Activated CD8-positive, alpha-beta T cell treated with anti-CD3 and anti-CD28 coated beads, Interleukin-2, amount 10 ng/mL, durations not matched to agents 7 days and 5 days (primary cell): ENCODE measurements at regions not wholly inside any gene's neighbourhood (a gene's known extent, or its start where the extent isn't known, plus 50 kb on each side); places are given as distances from the start of the nearest gene placed in this dataset.

ENCODE experiments used
- ATAC-seq: fragments of 150-1000 bp; cut with Tn5 transposase; one replicate; pipeline ENCODE4 v1.10.0; 2021; ENCODE audit warnings: moderate library complexity
- CTCF ChIA-PET: fragments of 350-600 bp; sonication (Branson Sonifier 250); formaldehyde crosslinking; loops from one replicate; lab custom pipeline; 2021; ENCODE audit warnings: antibody characterized with exemption; lab: Charles Lee
- POLR2A ChIA-PET: fragments of 350-600 bp; sonication (Branson Sonifier 250); formaldehyde crosslinking; loops from one replicate; lab custom pipeline; 2021; ENCODE audit warnings: antibody characterized with exemption; lab: Charles Lee
- DNase-seq: peaks from one replicate; pipeline ENCODE4 v3.0.0-alpha.2; 2020
- H3K27ac Mint-ChIP-seq: one replicate; pipeline ENCODE4 v1.8.0; 2021; ENCODE audit warnings: mild to moderate bottlenecking, mixed read lengths
- H3K27me3 Mint-ChIP-seq: one replicate; pipeline ENCODE4 v1.8.0; 2021; ENCODE audit warnings: low read depth, mixed read lengths
- H3K36me3 Mint-ChIP-seq: one replicate; pipeline ENCODE4 v1.8.0; 2021; ENCODE audit warnings: low read depth, mixed read lengths
- H3K4me1 Mint-ChIP-seq: one replicate; pipeline ENCODE4 v1.8.0; 2021; ENCODE audit warnings: low read depth, mixed read lengths
- H3K4me3 Mint-ChIP-seq: one replicate; pipeline ENCODE4 v1.8.0; 2021; ENCODE audit warnings: mild to moderate bottlenecking, mixed read lengths
- H3K9me3 Mint-ChIP-seq: one replicate; pipeline ENCODE4 v1.8.0; 2022; ENCODE audit warnings: mixed read lengths; ENCODE audit not compliant: insufficient read depth

DNA sequence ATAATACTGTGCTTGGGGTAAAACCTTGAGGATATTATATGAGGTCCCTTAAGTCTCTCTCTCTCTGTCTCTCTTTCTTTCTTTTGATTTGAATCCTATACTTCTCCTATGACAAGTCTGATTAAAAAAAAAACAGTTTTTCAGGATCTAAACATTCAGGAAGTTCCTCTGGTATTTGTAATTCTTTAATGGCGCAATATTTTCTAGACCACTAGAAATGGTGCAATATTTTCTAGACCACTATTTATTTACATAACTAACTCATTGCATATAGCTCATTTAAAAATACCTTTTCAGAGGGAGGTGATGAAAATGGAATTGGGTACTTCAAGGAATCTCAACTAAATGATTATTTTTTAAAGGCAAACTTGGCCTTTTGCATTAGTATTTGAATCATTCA is 1235.3 kb downstream of the GATA3 start:
- peaks cover 5% of the 10 kb centered on the region for H3K27me3 Mint-ChIP-seq
- H3K9me3 Mint-ChIP-seq: no peaks in the 10 kb centered on the region
- DNase-seq (no peak), ATAC-seq (no peak)
- ChIA-PET CTCF (interaction anchor here (0.8 kb wide), 1 partner anchor 13 kb away, joined by 3 read pairs; no protein-coding TSS in a partner anchor), POLR2A (no interaction called here)
- H3K36me3 Mint-ChIP-seq: no peaks in the 10 kb centered on the region
- no peak overlapping the region for H3K27ac Mint-ChIP-seq
- H3K4me1 Mint-ChIP-seq: peaks cover 10% of the 10 kb centered on the region
- H3K4me3 Mint-ChIP-seq: no peak overlapping the region

DNA sequence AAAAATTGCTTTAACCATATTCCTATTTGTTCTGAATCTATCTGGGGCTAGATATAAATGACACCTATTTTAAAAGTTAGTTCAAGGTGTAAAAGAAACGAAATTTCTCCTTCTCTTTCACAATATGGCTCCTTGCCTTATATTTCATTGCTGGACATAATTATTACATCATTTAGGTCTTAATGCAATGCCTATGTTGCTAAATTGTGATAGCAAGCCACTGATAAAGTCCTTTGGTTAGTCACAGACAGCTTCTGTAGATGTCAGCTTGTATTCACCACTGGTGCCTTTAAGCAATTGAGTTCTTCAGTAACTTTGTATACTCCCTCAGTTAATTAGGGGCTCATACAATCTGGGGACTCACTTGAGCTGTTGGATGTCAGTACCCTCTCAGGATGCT is 1236.6 kb downstream of the GATA3 start:
- Mint-ChIP-seq H3K4me1 (peaks cover 18% of the 10 kb centered on the region), H3K27me3 (peaks cover 5% of the 10 kb centered on the region), H3K36me3 (no peaks in the 10 kb centered on the region), H3K27ac (no peak overlapping the region), H3K4me3 (no peak overlapping the region), H3K9me3 (no peaks in the 10 kb centered on the region)
- POLR2A ChIA-PET: no interaction called here
- CTCF ChIA-PET: interaction anchor here (0.5 kb wide), 1 partner anchor 14 kb away, joined by 3 read pairs; no protein-coding TSS in a partner anchor
- ATAC-seq (no peak), DNase-seq (no peak)

DNA sequence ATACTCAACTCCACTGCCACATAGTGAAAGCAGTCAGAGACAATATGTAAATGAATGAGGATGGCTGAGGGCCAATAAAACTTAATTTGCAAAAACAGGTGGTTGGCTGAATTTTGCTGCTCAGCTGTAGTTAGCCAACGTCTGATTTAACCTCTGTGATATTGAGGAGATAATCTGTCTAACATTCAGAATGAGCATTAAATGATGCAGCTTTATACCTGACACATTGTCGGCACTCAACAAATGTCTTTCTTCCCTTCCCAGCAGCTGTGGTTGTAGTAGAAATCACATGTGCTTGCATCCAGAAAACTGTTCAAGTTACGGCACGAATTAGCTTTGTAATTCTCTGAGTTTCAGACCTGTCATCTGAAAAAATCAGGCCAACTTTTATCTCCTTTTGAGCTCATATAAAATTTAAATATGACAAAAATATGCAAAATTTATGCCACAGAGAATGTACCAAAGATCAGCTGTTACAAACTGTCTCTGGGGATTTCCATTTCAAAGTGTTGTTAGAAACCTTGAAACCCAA is 1239.7 kb downstream of the GATA3 start:
- POLR2A ChIA-PET: no interaction called here
- no peak for ATAC-seq

DNA sequence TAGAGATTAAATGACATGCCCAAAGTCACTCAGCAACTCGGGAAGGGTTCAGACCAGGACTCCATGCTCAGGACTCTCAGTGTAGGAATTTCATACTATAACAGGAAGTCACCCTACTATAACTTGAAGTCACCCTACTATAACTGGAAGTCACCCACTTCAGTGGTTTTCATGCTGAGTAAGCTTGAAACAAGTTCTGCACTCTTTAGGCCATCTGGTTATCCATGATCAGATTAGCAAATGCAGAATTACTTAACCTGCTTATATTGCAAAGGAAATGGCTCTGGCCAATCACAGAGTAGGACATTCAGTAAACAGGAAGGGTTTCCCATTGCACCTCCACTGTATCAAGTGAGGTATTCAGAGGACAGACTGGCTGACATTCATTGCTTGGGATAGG is 1240.4 kb downstream of the GATA3 start:
- no peaks in the 10 kb centered on the region for H3K9me3 Mint-ChIP-seq
- H3K4me1 Mint-ChIP-seq: peaks cover 18% of the 10 kb centered on the region
- peak; percentile 21 for DNase-seq
- CTCF ChIA-PET: no interaction called here
- H3K27me3 Mint-ChIP-seq: peaks cover 3% of the 10 kb centered on the region
- ATAC-seq: peak; percentile 44
- H3K4me3 Mint-ChIP-seq: no peak overlapping the region
- no peak overlapping the region for H3K27ac Mint-ChIP-seq
- H3K36me3 Mint-ChIP-seq: no peaks in the 10 kb centered on the region
- POLR2A ChIA-PET: no interaction called here

More for the DNA sequence above, 1239.7 kb downstream of the GATA3 start:
- peaks cover under 1% of the 10 kb centered on the region for H3K27me3 Mint-ChIP-seq
- no peak for DNase-seq
- no peaks in the 10 kb centered on the region for H3K36me3 Mint-ChIP-seq
- no peak overlapping the region for H3K27ac Mint-ChIP-seq
- H3K9me3 Mint-ChIP-seq: no peaks in the 10 kb centered on the region
- H3K4me1 Mint-ChIP-seq: peaks cover 18% of the 10 kb centered on the region
- CTCF ChIA-PET: no interaction called here
- H3K4me3 Mint-ChIP-seq: no peak overlapping the region

DNA sequence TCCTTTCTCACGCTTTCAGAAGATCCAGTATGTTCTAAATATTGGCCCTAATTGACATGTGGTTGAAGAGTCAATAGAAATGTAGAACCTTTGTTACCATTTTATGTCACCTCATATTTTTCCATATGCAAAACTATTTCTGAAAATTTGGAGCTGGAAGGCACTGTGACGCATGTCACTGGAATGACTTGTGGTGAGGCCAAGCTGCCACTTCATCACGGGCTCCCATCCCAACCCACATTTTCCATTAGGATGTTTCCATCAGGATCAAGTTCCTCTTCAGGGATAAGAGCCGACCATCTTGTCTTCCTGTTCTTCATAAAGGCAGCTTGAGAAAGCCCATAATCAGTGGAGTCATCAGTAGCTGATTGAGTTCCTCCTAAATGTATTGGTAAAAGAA is 1241.7 kb downstream of the GATA3 start:
- Mint-ChIP-seq H3K27ac (no peak overlapping the region), H3K36me3 (no peaks in the 10 kb centered on the region), H3K9me3 (no peaks in the 10 kb centered on the region), H3K4me1 (peaks cover 18% of the 10 kb centered on the region), H3K4me3 (no peak overlapping the region), H3K27me3 (peaks cover 3% of the 10 kb centered on the region)
- ChIA-PET CTCF (no interaction called here), POLR2A (no interaction called here)
- DNase-seq: no peak
- ATAC-seq: no peak

DNA sequence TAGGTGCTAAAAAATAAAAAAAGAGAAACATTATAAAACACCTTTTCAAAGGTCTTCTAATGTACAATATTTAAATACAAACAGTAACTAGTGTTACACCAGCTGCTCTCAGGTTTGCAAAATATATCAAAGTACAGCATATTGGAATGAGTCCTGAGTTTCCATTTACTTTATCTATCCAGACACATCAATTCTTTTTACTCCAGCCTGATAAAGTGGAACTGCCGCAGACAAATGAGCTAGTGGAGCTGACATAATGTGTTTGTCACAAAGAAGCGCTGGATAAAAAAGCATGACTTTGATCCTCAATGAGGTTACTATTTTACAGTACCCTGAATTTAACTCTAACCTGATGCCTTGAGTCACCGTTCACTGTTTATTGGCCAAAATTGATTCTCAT is 1243.1 kb downstream of the GATA3 start:
- Mint-ChIP-seq H3K4me3 (no peak overlapping the region), H3K27me3 (peaks cover 3% of the 10 kb centered on the region), H3K27ac (no peak overlapping the region), H3K4me1 (peaks cover 18% of the 10 kb centered on the region), H3K9me3 (no peaks in the 10 kb centered on the region), H3K36me3 (no peaks in the 10 kb centered on the region)
- ATAC-seq (no peak), DNase-seq (no peak)
- ChIA-PET CTCF (no interaction called here), POLR2A (no interaction called here)

DNA sequence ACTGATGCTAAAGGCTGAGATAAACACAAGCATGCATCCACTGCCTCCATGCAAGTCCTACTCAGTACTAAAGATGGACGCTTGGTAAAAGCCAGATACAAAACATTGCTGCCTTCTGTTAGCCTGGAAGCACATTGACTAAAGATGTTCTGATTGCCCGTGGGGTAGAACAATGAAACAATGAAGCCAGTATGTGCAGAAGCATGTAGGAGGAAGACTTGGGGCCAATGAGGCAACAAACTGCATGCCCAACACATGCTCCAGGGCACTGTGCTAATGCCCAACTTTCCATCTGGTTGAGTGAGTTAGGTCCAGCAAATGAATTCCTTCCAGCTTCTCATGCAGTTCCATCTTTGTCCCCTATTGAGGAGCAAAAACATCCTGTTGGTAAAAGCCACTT is 1245.5 kb downstream of the GATA3 start:
- CTCF ChIA-PET: no interaction called here
- ATAC-seq (no peak), DNase-seq (no peak)
- H3K4me1 Mint-ChIP-seq: peaks cover 6% of the 10 kb centered on the region
- no peaks in the 10 kb centered on the region for H3K36me3 Mint-ChIP-seq
- no peak overlapping the region for H3K27ac Mint-ChIP-seq
- H3K27me3 Mint-ChIP-seq: peaks cover 3% of the 10 kb centered on the region
- H3K4me3 Mint-ChIP-seq: no peak overlapping the region
- no peaks in the 10 kb centered on the region for H3K9me3 Mint-ChIP-seq
- POLR2A ChIA-PET: no interaction called here

DNA sequence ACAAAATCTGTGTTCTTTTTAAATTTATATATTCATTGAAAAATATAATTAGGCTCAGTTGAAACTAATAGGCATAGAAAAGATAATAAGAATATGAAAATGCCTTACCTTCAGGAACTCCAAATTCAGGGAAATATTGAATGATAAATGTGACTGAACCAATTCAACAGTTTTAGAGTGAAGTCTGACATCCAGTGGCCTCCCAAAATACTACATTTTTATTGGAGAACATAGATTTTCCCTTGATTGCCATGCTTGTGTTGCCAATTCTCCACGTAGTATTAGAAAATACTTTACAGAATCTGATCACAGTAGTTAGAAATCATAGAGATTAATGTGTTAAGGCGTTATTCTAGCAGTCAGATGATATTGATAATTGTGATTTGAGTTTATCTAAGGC is 1246.7 kb downstream of the GATA3 start:
- H3K4me3 Mint-ChIP-seq: no peak overlapping the region
- no peaks in the 10 kb centered on the region for H3K4me1 Mint-ChIP-seq
- ChIA-PET CTCF (interaction anchor here (0.6 kb wide), 1 partner anchor 92 kb away, joined by 4 read pairs; no protein-coding TSS in a partner anchor), POLR2A (no interaction called here)
- peaks cover 6% of the 10 kb centered on the region for H3K27me3 Mint-ChIP-seq
- DNase-seq (no peak), ATAC-seq (no peak)
- H3K27ac Mint-ChIP-seq: no peak overlapping the region
- H3K36me3 Mint-ChIP-seq: no peaks in the 10 kb centered on the region
- H3K9me3 Mint-ChIP-seq: no peaks in the 10 kb centered on the region

DNA sequence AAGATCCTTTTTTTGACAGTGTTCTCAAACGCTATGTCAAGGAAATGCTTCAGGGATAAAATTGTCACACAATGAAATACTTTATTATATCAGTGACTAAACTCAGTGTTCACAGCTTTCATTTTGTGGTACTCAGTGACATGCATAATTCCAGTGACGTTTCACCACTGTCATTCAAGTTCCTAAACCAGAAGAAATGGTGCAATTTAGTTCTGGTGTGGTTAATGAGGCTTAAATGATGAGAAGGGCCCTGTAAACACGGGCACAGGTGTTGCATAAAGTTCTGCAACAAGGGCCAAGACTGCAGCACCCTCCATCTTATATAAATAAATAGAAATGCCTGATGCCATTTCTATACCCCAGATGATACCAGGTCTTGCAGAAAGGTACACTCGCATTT is 1247.1 kb downstream of the GATA3 start:
- Mint-ChIP-seq H3K27ac (no peak overlapping the region), H3K4me3 (no peak overlapping the region), H3K27me3 (peaks cover 10% of the 10 kb centered on the region), H3K9me3 (no peaks in the 10 kb centered on the region), H3K4me1 (no peaks in the 10 kb centered on the region), H3K36me3 (no peaks in the 10 kb centered on the region)
- ATAC-seq (no peak), DNase-seq (no peak)
- ChIA-PET POLR2A (no interaction called here), CTCF (interaction anchor here (0.6 kb wide), 1 partner anchor 93 kb away, joined by 4 read pairs; no protein-coding TSS in a partner anchor)

DNA sequence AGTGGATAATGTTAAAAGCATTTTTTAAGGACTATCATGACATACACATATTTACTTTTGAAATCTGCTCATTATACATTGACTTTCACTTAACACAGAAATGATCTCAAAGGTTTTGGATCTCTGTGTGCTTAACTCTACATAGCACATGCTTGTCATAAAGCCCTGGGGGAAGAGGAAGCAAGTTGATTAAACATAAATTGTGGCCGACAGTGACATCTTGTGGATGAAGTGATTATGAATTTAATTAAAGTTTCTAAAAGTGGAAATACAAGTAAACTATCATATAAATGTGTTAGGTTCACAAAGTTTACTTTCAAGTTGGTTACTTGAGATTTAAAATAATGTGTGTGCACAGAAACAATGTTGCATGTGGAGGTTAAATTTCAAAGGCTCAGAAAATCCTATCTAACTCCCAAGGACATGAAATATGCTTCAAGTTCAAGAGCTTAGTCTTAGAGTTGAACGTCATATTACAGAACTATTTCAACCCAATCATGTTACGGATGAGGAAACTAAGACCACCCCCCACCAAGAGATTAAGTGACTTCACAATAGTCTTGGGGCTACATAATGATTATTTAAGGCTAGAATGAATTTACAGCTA is 1247.8 kb downstream of the GATA3 start:
- DNase-seq (peak; percentile 45), ATAC-seq (no peak)
- ChIA-PET POLR2A (interaction anchor here (1.0 kb wide), 1 partner anchor 93 kb away, joined by 3 read pairs; no protein-coding TSS in a partner anchor), CTCF (interaction anchor here (0.8 to 2.1 kb wide), 9 partner anchors 12 to 1777 kb away, joined by 3 to 6 read pairs (median 3); partner anchors contain the start of gene TAF3)
- no peak overlapping the region for H3K27ac Mint-ChIP-seq
- no peaks in the 10 kb centered on the region for H3K4me1 Mint-ChIP-seq
- peaks cover 10% of the 10 kb centered on the region for H3K27me3 Mint-ChIP-seq
- H3K4me3 Mint-ChIP-seq: no peak overlapping the region
- no peaks in the 10 kb centered on the region for H3K9me3 Mint-ChIP-seq
- H3K36me3 Mint-ChIP-seq: no peaks in the 10 kb centered on the region

DNA sequence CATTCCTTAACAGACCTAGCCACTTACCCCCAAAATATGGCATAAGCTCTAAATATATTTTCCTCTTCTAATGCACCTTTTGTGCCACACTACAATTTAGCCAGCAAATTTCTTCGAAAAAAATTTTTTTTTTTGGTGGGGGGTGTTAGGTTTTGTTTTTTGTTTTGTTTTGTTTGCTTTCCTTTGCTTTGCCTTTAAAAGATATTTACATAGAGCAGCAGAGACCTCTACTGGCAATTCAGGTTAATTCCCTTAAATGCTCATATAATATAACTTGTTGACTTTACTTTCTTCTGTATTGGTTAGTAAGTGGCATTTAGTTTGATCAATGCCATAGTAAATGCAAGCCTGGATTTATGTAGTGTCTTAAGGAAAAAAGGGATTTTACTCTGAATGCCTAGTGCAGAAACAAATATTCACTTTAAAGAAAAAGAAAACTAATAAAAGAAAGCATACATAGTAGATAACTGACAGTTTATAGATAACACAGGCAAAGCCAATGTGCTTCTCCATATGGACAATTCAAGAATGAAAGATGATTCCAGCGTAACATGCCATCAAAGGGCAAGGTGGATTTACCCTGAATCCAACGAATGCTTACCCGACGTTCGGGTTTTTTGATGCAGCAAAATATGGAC is 1250.6 kb downstream of the GATA3 start:
- ATAC-seq: no peak
- Mint-ChIP-seq H3K27me3 (peaks cover 8% of the 10 kb centered on the region), H3K4me3 (no peak overlapping the region), H3K4me1 (no peaks in the 10 kb centered on the region), H3K27ac (no peak overlapping the region), H3K9me3 (no peaks in the 10 kb centered on the region), H3K36me3 (no peaks in the 10 kb centered on the region)
- ChIA-PET POLR2A (no interaction called here), CTCF (interaction anchor here (0.8 to 1.5 kb wide), 3 partner anchors 14 to 1168 kb away, joined by 3 read pairs; no protein-coding TSS in a partner anchor)
- no peak for DNase-seq
